PC-3 (cell line): ENCODE measurements at regions not wholly inside any gene's neighbourhood (a gene's known extent, or its start where the extent isn't known, plus 50 kb on each side); places are given as distances from the start of the nearest gene placed in this dataset.

ENCODE experiments used
- CTCF ChIP-seq: fragments of 300-600 bp; sonication (generic); conservative IDR thresholded peaks from 2 replicates; pipeline ENCODE4 v1.5.1; 2017; ENCODE audit warnings: antibody characterized with exemption, low read depth, mild to moderate bottlenecking, low read length
- EZH2 ChIP-seq: fragments of 300-600 bp; sonication (generic); IDR thresholded peaks from one replicate; pipeline ENCODE4 v1.6.1; 2017; ENCODE audit warnings: antibody characterized with exemption, mild to moderate bottlenecking, low read length; ENCODE audit not compliant: unreplicated experiment

- TF ChIP-seq EZH2, result no peak
- TF ChIP-seq CTCF, result no peak
These were observed 73.7 kb downstream of the EDN1 start for GRCh38 chr6:12363651-12364381.
